T-cell (primary cell): ENCODE measurements at regions not wholly inside any gene's neighbourhood (a gene's known extent, or its start where the extent isn't known, plus 50 kb on each side); places are given as distances from the start of the nearest gene placed in this dataset.

Source experiments
- ATAC-seq, 4 experiments: fragments of 200-7000 bp in 3 of 4; fragments of 150-1000 bp in 1 of 4; cut with Tn5 transposase; replicated peaks in 1 of 4; 1 replicate in 3 of 4; 2 replicates in 1 of 4; pipeline ENCODE4 v1.10.0; 2021; ENCODE audit warnings: moderate library complexity in 3 of 4, mild to moderate bottlenecking in 2 of 4, moderate number of reproducible peaks in 1 of 4
- CTCF ChIA-PET, 2 donors: fragments of 300-600 bp; sonication (Branson Sonifier 250); formaldehyde crosslinking; loops; one replicate each; lab custom pipeline; 2022; ENCODE audit warnings: antibody characterized with exemption in 2 of 2; lab: Charles Lee
- POLR2A ChIA-PET, 2 donors: fragments of 300-600 bp; sonication (Branson Sonifier 250); formaldehyde crosslinking; loops; one replicate each; lab custom pipeline; 2022; ENCODE audit warnings: antibody characterized with exemption in 2 of 2; lab: Charles Lee
- DNase-seq, 35 experiments: peaks; one replicate each; pipeline versions ENCODE4 v3.0.0 to v3.0.0-alpha.2; 2013 to 2023
- H3K27ac ChIP-seq: one replicate; pipeline ENCODE4 v1.5.1; 2013; ENCODE audit warnings: low read length
- H3K27me3 ChIP-seq, 2 experiments: replicated peaks in 1 of 2; 1 replicate in 1 of 2; 2 replicates in 1 of 2; pipeline versions ENCODE4 v1.6.1 to v1.7.0; 2013; ENCODE audit warnings: low read length in 1 of 2, mixed read lengths in 1 of 2; ENCODE audit not compliant: control insufficient read depth in 2 of 2, insufficient read depth in 2 of 2; ENCODE audit errors: extremely low read depth in 1 of 2
- H3K36me3 ChIP-seq, 2 donors: 1 replicate in 1 of 2; 2 replicates in 1 of 2; pipeline versions ENCODE4 v1.6.1 to v1.7.0; 2013; ENCODE audit warnings: low read length in 1 of 2; ENCODE audit not compliant: control insufficient read depth in 2 of 2, insufficient read depth in 1 of 2; ENCODE audit errors: extremely low read depth in 1 of 2
- H3K4me1 ChIP-seq, 2 experiments: 1 replicate in 1 of 2; 2 replicates in 1 of 2; pipeline versions ENCODE4 v1.6.1 to v1.7.0; 2013; ENCODE audit warnings: low read length in 2 of 2, mixed read lengths in 1 of 2; ENCODE audit not compliant: insufficient read depth in 2 of 2, control insufficient read depth in 1 of 2; ENCODE audit errors: extremely low read depth in 1 of 2
- H3K4me3 ChIP-seq, 2 donors: 1 replicate in 1 of 2; 2 replicates in 1 of 2; pipeline versions ENCODE4 v1.5.1 to v1.7.0; 2013; ENCODE audit warnings: mild to moderate bottlenecking in 2 of 2, low read length in 1 of 2, moderate library complexity in 1 of 2; ENCODE audit not compliant: control insufficient read depth in 1 of 2; ENCODE audit errors: extremely low read depth in 1 of 2
- H3K9me3 ChIP-seq: 2 replicates; pipeline ENCODE4 v1.7.0; 2013
- H3K27ac Mint-ChIP-seq, 2 donors: one replicate each; pipeline ENCODE4 v1.8.0; 2020 to 2021; ENCODE audit warnings: mild to moderate bottlenecking in 2 of 2, mixed read lengths in 2 of 2
- H3K27me3 Mint-ChIP-seq, 2 donors: one replicate each; pipeline ENCODE4 v1.8.0; 2021 to 2022; ENCODE audit warnings: mixed read lengths in 2 of 2
- H3K36me3 Mint-ChIP-seq: one replicate; pipeline ENCODE4 v1.8.0; 2021; ENCODE audit warnings: mixed read lengths
- H3K4me1 Mint-ChIP-seq, 3 donors: one replicate each; pipeline ENCODE4 v1.8.0; 2020 to 2022; ENCODE audit warnings: mixed read lengths in 3 of 3, mild to moderate bottlenecking in 1 of 3
- H3K4me3 Mint-ChIP-seq, 3 donors: one replicate each; pipeline ENCODE4 v1.8.0; 2020 to 2022; ENCODE audit warnings: mild to moderate bottlenecking in 3 of 3, mixed read lengths in 3 of 3, moderate library complexity in 3 of 3
- H3K9me3 Mint-ChIP-seq, 3 donors: one replicate each; pipeline ENCODE4 v1.8.0; 2020 to 2022; ENCODE audit warnings: mixed read lengths in 3 of 3
- WGBS: methylation state at CpG from one replicate; pipeline ENCODE4 v1.1.5; 2013; ENCODE audit warnings: missing lambda C conversion rate; ENCODE audit not compliant: insufficient coverage; 5-methylcytosine and 5-hydroxymethylcytosine counted together

- Histone ChIP-seq H3K27me3 (peaks cover 0 to 2% of the 10 kb centered on the region in 2 experiments), H3K4me3 (no peak overlapping the region), H3K27ac (no peak overlapping the region), H3K4me1 (no peaks in the 10 kb centered on the region), H3K9me3 (no peaks in the 10 kb centered on the region), H3K36me3 (no peaks in the 10 kb centered on the region)
- Mint-ChIP-seq H3K27ac (no peak overlapping the region), H3K27me3 (peaks cover 3% of the 10 kb centered on the region in 2 donors), H3K9me3 (no peaks in the 10 kb centered on the region), H3K4me3 (no peak overlapping the region), H3K36me3 (no peaks in the 10 kb centered on the region), H3K4me1 (no peaks in the 10 kb centered on the region)
- POLR2A ChIA-PET, result no interaction called here
- CTCF ChIA-PET, result no interaction called here
- WGBS, result 80% methylated on average over 5 of the region's 6 CpGs
- DNase-seq (no peak), ATAC-seq (no peak)
Measured at GRCh38 chr2:16293398-16293797, 353.0 kb downstream of the MYCN start.

- Mint-ChIP-seq H3K27ac (no peak overlapping the region), H3K36me3 (no peaks in the 10 kb centered on the region), H3K27me3 (peaks cover 0 to 3% of the 10 kb centered on the region in 2 donors), H3K4me3 (no peak overlapping the region), H3K4me1 (no peaks in the 10 kb centered on the region), H3K9me3 (no peaks in the 10 kb centered on the region)
- 90% methylated on average over 5 of the region's 7 CpGs for WGBS
- no peak for ATAC-seq
- Histone ChIP-seq H3K36me3 (no peaks in the 10 kb centered on the region), H3K27ac (no peak overlapping the region), H3K27me3 (peaks cover 0 to 2% of the 10 kb centered on the region in 2 experiments), H3K9me3 (no peaks in the 10 kb centered on the region), H3K4me1 (no peaks in the 10 kb centered on the region), H3K4me3 (no peak overlapping the region)
- CTCF ChIA-PET, result no interaction called here
- no peak for DNase-seq
- POLR2A ChIA-PET, result no interaction called here
Measured at GRCh38 chr2:16291731-16292550, 351.6 kb downstream of the MYCN start.

- WGBS, result 83% methylated on average over 2 of the region's 4 CpGs
- Histone ChIP-seq H3K27me3 (peaks cover 0 to 2% of the 10 kb centered on the region in 2 experiments), H3K9me3 (no peaks in the 10 kb centered on the region), H3K4me1 (no peaks in the 10 kb centered on the region), H3K4me3 (no peak overlapping the region), H3K27ac (no peak overlapping the region), H3K36me3 (no peaks in the 10 kb centered on the region)
- ChIA-PET CTCF (no interaction called here), POLR2A (no interaction called here)
- Mint-ChIP-seq H3K9me3 (no peaks in the 10 kb centered on the region), H3K27ac (no peak overlapping the region), H3K4me3 (no peak overlapping the region), H3K4me1 (no peaks in the 10 kb centered on the region), H3K27me3 (peaks cover 0 to 2% of the 10 kb centered on the region in 2 donors), H3K36me3 (no peaks in the 10 kb centered on the region)
- DNase-seq (no peak), ATAC-seq (no peak)
Measured at GRCh38 chr2:16291226-16291625, 350.9 kb downstream of the MYCN start.

GRCh38 chr2:16290311-16291020, 350.1 kb downstream of the MYCN start:
- Histone ChIP-seq H3K9me3 (no peaks in the 10 kb centered on the region), H3K4me3 (no peak overlapping the region), H3K27ac (no peak overlapping the region), H3K36me3 (no peaks in the 10 kb centered on the region), H3K27me3 (peaks cover 0 to 2% of the 10 kb centered on the region in 2 experiments), H3K4me1 (no peaks in the 10 kb centered on the region)
- Mint-ChIP-seq H3K9me3 (no peaks in the 10 kb centered on the region), H3K4me1 (no peaks in the 10 kb centered on the region), H3K27me3 (peaks cover 0 to 2% of the 10 kb centered on the region in 2 donors), H3K4me3 (no peak overlapping the region), H3K36me3 (no peaks in the 10 kb centered on the region), H3K27ac (no peak overlapping the region)
- no peak for ATAC-seq
- ChIA-PET POLR2A (no interaction called here), CTCF (no interaction called here)
- WGBS, result no CpG with 5 or more reads among the region's 8 CpGs
- DNase-seq, result no peak

GRCh38 chr2:16288371-16289112, 348.2 kb downstream of the MYCN start:
- no peak overlapping the region for H3K27ac Mint-ChIP-seq
- ATAC-seq (no peak), DNase-seq (no peak)
- H3K9me3 Mint-ChIP-seq, result no peaks in the 10 kb centered on the region
- no peaks in the 10 kb centered on the region for H3K4me1 Mint-ChIP-seq
- Histone ChIP-seq H3K9me3 (no peaks in the 10 kb centered on the region), H3K27ac (no peak overlapping the region), H3K36me3 (no peaks in the 10 kb centered on the region), H3K27me3 (peaks cover 0 to 2% of the 10 kb centered on the region in 2 experiments), H3K4me3 (no peak overlapping the region), H3K4me1 (no peaks in the 10 kb centered on the region)
- POLR2A ChIA-PET, result no interaction called here
- H3K4me3 Mint-ChIP-seq, result no peak overlapping the region
- peaks cover 0 to 2% of the 10 kb centered on the region in 2 donors for H3K27me3 Mint-ChIP-seq
- CTCF ChIA-PET, result no interaction called here
- 64% methylated on average over 1 of the region's 3 CpGs for WGBS
- H3K36me3 Mint-ChIP-seq, result no peaks in the 10 kb centered on the region

GRCh38 chr2:16287831-16288230, 347.5 kb downstream of the MYCN start:
- DNase-seq (no peak), ATAC-seq (no peak)
- no peak overlapping the region for H3K4me3 ChIP-seq
- H3K27me3 Mint-ChIP-seq, result peaks cover 0 to 2% of the 10 kb centered on the region in 2 donors
- H3K4me1 Mint-ChIP-seq, result no peaks in the 10 kb centered on the region
- ChIA-PET CTCF (no interaction called here), POLR2A (no interaction called here)
- H3K36me3 ChIP-seq, result no peaks in the 10 kb centered on the region
- H3K36me3 Mint-ChIP-seq, result no peaks in the 10 kb centered on the region
- no peaks in the 10 kb centered on the region for H3K4me1 ChIP-seq
- no peak overlapping the region for H3K27ac Mint-ChIP-seq
- no peak overlapping the region for H3K4me3 Mint-ChIP-seq
- H3K9me3 Mint-ChIP-seq, result no peaks in the 10 kb centered on the region
- no peak overlapping the region for H3K27ac ChIP-seq
- peaks cover 0 to 2% of the 10 kb centered on the region in 2 experiments for H3K27me3 ChIP-seq
- WGBS, result no CpG with 5 or more reads among the region's 3 CpGs
- no peaks in the 10 kb centered on the region for H3K9me3 ChIP-seq
